ENCODE measurements at regions not wholly inside any gene's neighbourhood (a gene's known extent, or its start where the extent isn't known, plus 50 kb on each side); places are given as distances from the start of the nearest gene placed in this dataset.

DNA sequence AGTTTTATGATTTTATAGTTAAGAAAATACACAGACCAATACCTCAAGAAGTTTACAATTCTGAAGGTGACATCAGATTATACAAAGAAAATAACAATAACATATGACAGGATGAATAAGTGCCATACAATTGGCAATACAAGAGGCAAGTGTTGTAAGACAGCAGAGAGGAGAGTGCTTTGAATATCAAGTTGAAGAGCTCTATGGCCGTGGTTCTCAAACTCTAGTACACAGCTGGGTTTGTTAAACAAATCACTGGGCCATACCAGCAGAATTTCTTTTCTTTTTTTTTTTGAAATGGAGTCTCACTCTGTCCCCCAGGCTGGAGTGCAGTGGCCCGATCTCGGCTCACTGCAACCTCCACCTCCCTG lies 167.1 kb upstream of the NECTIN3 start:
- TF ChIP-seq SUZ12 (IDR thresholded peaks at IDR 0.05) (no peak), SP1 (IDR thresholded peaks at IDR 0.05) (no peak), HDGF (IDR thresholded peaks at IDR 0.05; ENCODE audit: borderline replicate concordance) (no peak), FOXK2 (IDR thresholded peaks at IDR 0.05) (no peak), LEF1 (IDR thresholded peaks at IDR 0.05; ENCODE audit: borderline replicate concordance) (no peak), CTBP1 (IDR thresholded peaks at IDR 0.05; ENCODE audit: borderline replicate concordance) (no peak), BHLHE40 (IDR thresholded peaks at IDR 0.05; ENCODE audit: borderline replicate concordance) (no peak)

Measured in HEK293T (cell line).